BE2C (cell line): ENCODE measurements at regions not wholly inside any gene's neighbourhood (a gene's known extent, or its start where the extent isn't known, plus 50 kb on each side); places are given as distances from the start of the nearest gene placed in this dataset.

Experiments used
- DNase-seq: peaks from one replicate; pipeline ENCODE4 v3.0.0-alpha.2; 2020
- H3K27me3 ChIP-seq: fragments of 250-450 bp; sonication (Bioruptor Pico); 2 replicates; pipeline ENCODE4 v1.5.1; 2020; ENCODE audit warnings: mild to moderate bottlenecking
- H3K36me3 ChIP-seq: fragments of 250-450 bp; sonication (Bioruptor Pico); 2 replicates; pipeline ENCODE4 v1.5.1; 2020; ENCODE audit warnings: mild to moderate bottlenecking
- H3K4me1 ChIP-seq: fragments of 250-450 bp; sonication (Bioruptor Pico); 2 replicates; pipeline ENCODE4 v1.5.1; 2020
- H3K4me3 ChIP-seq: 2 replicates; pipeline ENCODE4 v1.5.1; 2011; ENCODE audit warnings: low read depth, low read length
- H3K9me3 ChIP-seq: fragments of 250-450 bp; sonication (Bioruptor Pico); 2 replicates; pipeline ENCODE4 v1.5.1; 2020
- CTCF ChIP-seq: IDR thresholded peaks from 2 replicates; pipeline ENCODE4 v1.5.1; 2012; ENCODE audit warnings: mild to moderate bottlenecking, low read depth, low read length

DNA sequence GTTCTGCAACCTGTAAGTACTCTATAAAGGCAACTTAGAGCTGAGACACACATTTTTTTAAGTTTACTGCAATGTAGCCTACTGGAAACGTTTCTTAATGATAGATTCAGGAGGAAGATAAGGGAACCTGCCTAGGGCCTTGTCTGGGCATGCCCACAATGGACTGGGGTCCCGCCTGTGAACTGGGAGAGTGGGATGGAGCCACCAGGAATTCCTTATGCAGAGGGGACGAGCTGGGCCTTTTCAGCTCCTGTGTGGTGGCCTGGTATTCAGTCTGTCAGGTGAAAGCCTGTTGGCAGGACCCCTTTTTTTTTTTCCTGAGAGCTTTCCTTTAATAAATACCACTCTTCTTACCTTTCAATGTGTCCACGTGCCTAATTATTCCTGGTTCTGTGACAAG lies 384.4 kb upstream of the ZWINT start:
- TF ChIP-seq CTCF, result no peak
- Histone ChIP-seq H3K27me3 (no peaks in the 10 kb centered on the region), H3K36me3 (no peaks in the 10 kb centered on the region), H3K4me1 (no peaks in the 10 kb centered on the region), H3K9me3 (no peaks in the 10 kb centered on the region), H3K4me3 (no peak overlapping the region)
- no peak for DNase-seq

DNA sequence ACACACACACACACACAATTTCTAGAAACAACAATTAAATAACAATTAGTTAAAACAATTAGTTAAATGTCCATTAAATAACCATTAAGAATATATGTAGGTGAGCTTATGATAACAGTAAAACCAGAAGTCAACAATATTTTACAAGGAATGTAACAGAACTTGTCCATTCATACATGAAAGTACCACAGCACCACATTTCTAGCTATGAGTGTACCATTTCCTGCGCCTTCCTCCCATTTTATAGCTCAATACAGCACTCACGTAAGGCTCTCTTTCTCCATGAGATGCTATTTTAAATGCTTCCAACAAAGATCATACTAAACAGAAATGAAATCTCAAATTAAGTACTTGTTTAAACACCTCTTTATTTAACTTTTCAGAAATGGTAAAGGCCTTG lies 367.3 kb upstream of the ZWINT start:
- Histone ChIP-seq H3K27me3 (no peaks in the 10 kb centered on the region), H3K4me1 (no peaks in the 10 kb centered on the region), H3K4me3 (no peak overlapping the region), H3K9me3 (no peaks in the 10 kb centered on the region), H3K36me3 (no peaks in the 10 kb centered on the region)
- TF ChIP-seq CTCF, result no peak
- no peak for DNase-seq

DNA sequence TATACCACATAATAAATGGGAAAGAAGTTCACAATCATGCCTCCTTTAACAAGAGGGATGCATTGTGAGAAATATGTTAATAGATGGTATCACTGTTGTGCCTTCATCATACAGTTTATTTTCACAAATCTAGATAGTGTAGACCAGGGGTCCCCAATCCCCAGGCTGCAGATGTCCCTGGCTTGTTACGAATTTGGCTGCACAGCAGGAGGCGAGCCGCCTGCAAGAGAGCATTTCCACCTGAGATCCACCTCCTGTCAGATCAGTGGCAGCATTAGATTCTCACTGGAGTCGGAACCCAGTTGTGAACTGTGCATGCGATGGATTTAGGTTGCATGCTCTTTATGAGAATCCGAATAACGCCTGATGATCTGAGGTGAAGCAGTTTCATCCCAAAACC lies 361.9 kb upstream of the ZWINT start:
- no peak overlapping the region for H3K4me3 ChIP-seq
- TF ChIP-seq CTCF, result no peak
- no peaks in the 10 kb centered on the region for H3K9me3 ChIP-seq
- H3K4me1 ChIP-seq, result no peaks in the 10 kb centered on the region
- DNase-seq, result no peak
- H3K36me3 ChIP-seq, result no peaks in the 10 kb centered on the region
- no peaks in the 10 kb centered on the region for H3K27me3 ChIP-seq

GRCh38 chr10:56715262-56715661 lies 354.2 kb upstream of the ZWINT start:
- H3K4me3 ChIP-seq, result no peak overlapping the region
- TF ChIP-seq CTCF, result no peak
- H3K4me1 ChIP-seq, result no peaks in the 10 kb centered on the region
- H3K27me3 ChIP-seq, result no peaks in the 10 kb centered on the region
- DNase-seq, result no peak
- H3K36me3 ChIP-seq, result no peaks in the 10 kb centered on the region
- no peaks in the 10 kb centered on the region for H3K9me3 ChIP-seq

GRCh38 chr10:56698506-56698905 lies 337.4 kb upstream of the ZWINT start:
- Histone ChIP-seq H3K36me3 (no peaks in the 10 kb centered on the region), H3K4me3 (no peak overlapping the region), H3K27me3 (no peaks in the 10 kb centered on the region), H3K4me1 (no peaks in the 10 kb centered on the region), H3K9me3 (no peaks in the 10 kb centered on the region)
- no peak for DNase-seq
- no peak for TF ChIP-seq CTCF

DNA sequence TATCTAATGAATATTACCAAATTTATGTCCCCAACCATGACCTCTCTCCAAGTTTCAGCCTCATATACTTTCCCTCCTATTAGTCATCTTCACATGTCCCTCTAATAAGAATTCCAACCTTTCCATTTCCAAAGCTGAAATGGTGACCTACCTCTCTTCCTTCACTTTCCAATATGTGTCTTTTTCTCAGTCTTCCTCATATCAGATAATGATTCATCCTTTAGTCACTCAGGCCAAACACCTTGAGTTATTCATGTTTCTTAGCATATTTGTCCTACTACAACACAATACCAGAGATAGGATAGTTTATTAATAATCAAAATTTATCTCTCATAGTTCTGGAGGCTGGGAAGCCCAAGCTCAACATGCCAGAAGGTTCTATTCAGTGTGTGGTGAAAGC lies 318.5 kb upstream of the ZWINT start:
- H3K36me3 ChIP-seq, result no peaks in the 10 kb centered on the region
- no peak overlapping the region for H3K4me3 ChIP-seq
- H3K4me1 ChIP-seq, result no peaks in the 10 kb centered on the region
- H3K27me3 ChIP-seq, result no peaks in the 10 kb centered on the region
- no peak for DNase-seq
- TF ChIP-seq CTCF, result no peak
- H3K9me3 ChIP-seq, result no peaks in the 10 kb centered on the region
